Prostate gland (tissue), 2 donors: ENCODE measurements at regions not wholly inside any gene's neighbourhood (a gene's known extent, or its start where the extent isn't known, plus 50 kb on each side); places are given as distances from the start of the nearest gene placed in this dataset.

Experiments
- DNase-seq: peaks from one replicate; pipeline ENCODE4 v3.0.0-alpha.2; 2019; ENCODE audit warnings: low spot score
- H3K27ac ChIP-seq, 2 donors: fragments of 200-600 bp; sonication (generic); 2 replicates each; pipeline ENCODE4 v1.5.1; 2017 to 2019
- H3K27me3 ChIP-seq: fragments of 200-600 bp; sonication (generic); replicated peaks from 2 replicates; pipeline ENCODE4 v1.5.1; 2019; ENCODE audit not compliant: insufficient read depth
- H3K36me3 ChIP-seq, 2 donors: fragments of 200-600 bp; sonication (generic); 1 replicate in 1 of 2; 2 replicates in 1 of 2; pipeline versions ENCODE4 v1.5.1 to v1.8.1; 2017 to 2019
- H3K4me1 ChIP-seq: fragments of 200-600 bp; sonication (generic); replicated peaks from 2 replicates; pipeline ENCODE4 v1.5.1; 2019
- H3K4me3 ChIP-seq, 2 donors: fragments of 200-600 bp; sonication (generic); 2 replicates each; pipeline ENCODE4 v1.5.1; 2017 to 2019
- H3K9me3 ChIP-seq: fragments of 200-600 bp; sonication (generic); 2 replicates; pipeline ENCODE4 v1.5.1; 2017
- CTCF ChIP-seq, 4 experiments: fragments of 200-600 bp in 2 of 4; fragments of 450-650 bp in 2 of 4; sonication (generic) in 2 of 4; IDR thresholded peaks; 1 replicate in 3 of 4; 2 replicates in 1 of 4; pipeline ENCODE4 v1.5.1; 2016 to 2019; ENCODE audit warnings: antibody characterized with exemption in 4 of 4, mild to moderate bottlenecking in 2 of 4, moderate library complexity in 2 of 4
- POLR2A ChIP-seq: fragments of 450-650 bp; IDR thresholded peaks from one replicate; pipeline ENCODE4 v1.6.1; 2016; ENCODE audit warnings: antibody characterized with exemption, mild to moderate bottlenecking
- POLR2AphosphoS5 ChIP-seq: sonication (generic); formaldehyde crosslinking; IDR thresholded peaks from one replicate; pipeline ENCODE4 v1.6.1; 2017; ENCODE audit warnings: antibody characterized with exemption
- WGBS: methylation state at CpG from one replicate; pipeline ENCODE4 v1.1.5; 2018; 5-methylcytosine and 5-hydroxymethylcytosine counted together
- intact Hi-C: fragments of 100-400 bp; cut with DNase I; formaldehyde crosslinking; loops from one replicate; pipeline ENCODE4 v1.14.2; 2022

- no peaks in the 10 kb centered on the region for H3K27me3 ChIP-seq
- DNase-seq: no peak
- no peaks in the 10 kb centered on the region for H3K4me1 ChIP-seq
- 50% methylated on average over 1 of the region's 1 CpG for WGBS
- no peak overlapping the region for H3K27ac ChIP-seq
- H3K9me3 ChIP-seq: no peaks in the 10 kb centered on the region
- TF ChIP-seq CTCF (IDR thresholded peaks at IDR 0.05) (no peak), POLR2AphosphoS5 (no peak), POLR2A (no peak)
- H3K36me3 ChIP-seq: no peaks in the 10 kb centered on the region
- no peak overlapping the region for H3K4me3 ChIP-seq
- intact Hi-C loops: no loop called here
Observed at GRCh38 chr3:103308921-103309320, 874.1 kb downstream of the ZPLD1 start.

- Histone ChIP-seq H3K4me3 (no peak overlapping the region), H3K36me3 (no peaks in the 10 kb centered on the region), H3K4me1 (no peaks in the 10 kb centered on the region), H3K9me3 (no peaks in the 10 kb centered on the region), H3K27ac (no peak overlapping the region), H3K27me3 (no peaks in the 10 kb centered on the region)
- TF ChIP-seq POLR2A (no peak), POLR2AphosphoS5 (no peak), CTCF (IDR thresholded peaks at IDR 0.05) (no peak)
- intact Hi-C loops: no loop called here
- no peak for DNase-seq
- WGBS: 39% methylated on average over 2 of the region's 2 CpGs
Observed at GRCh38 chr3:103319912-103320311, 885.1 kb downstream of the ZPLD1 start.

- no peak for DNase-seq
- 89% methylated on average over 2 of the region's 2 CpGs for WGBS
- H3K9me3 ChIP-seq: no peaks in the 10 kb centered on the region
- TF ChIP-seq POLR2AphosphoS5: no peak
- TF ChIP-seq POLR2A: no peak
- no peak overlapping the region for H3K4me3 ChIP-seq
- H3K36me3 ChIP-seq: no peaks in the 10 kb centered on the region
- intact Hi-C loops: no loop called here
- H3K27me3 ChIP-seq: no peaks in the 10 kb centered on the region
- H3K4me1 ChIP-seq: no peaks in the 10 kb centered on the region
- H3K27ac ChIP-seq: no peak overlapping the region
Observed at GRCh38 chr3:103337179-103337845, 902.5 kb downstream of the ZPLD1 start.

GRCh38 chr3:103341078-103341606 is 906.3 kb downstream of the ZPLD1 start:
- no peaks in the 10 kb centered on the region for H3K9me3 ChIP-seq
- H3K27ac ChIP-seq: no peak overlapping the region
- H3K36me3 ChIP-seq: no peaks in the 10 kb centered on the region
- no peaks in the 10 kb centered on the region for H3K27me3 ChIP-seq
- no peaks in the 10 kb centered on the region for H3K4me1 ChIP-seq
- H3K4me3 ChIP-seq: no peak overlapping the region
- TF ChIP-seq POLR2A (no peak), POLR2AphosphoS5 (no peak), CTCF (IDR thresholded peaks at IDR 0.05) (no peak)
- no peak for DNase-seq
- 87% methylated on average over 4 of the region's 4 CpGs for WGBS
- intact Hi-C loops: no loop called here

GRCh38 chr3:103342205-103342731 is 907.5 kb downstream of the ZPLD1 start:
- no peak for TF ChIP-seq POLR2AphosphoS5
- TF ChIP-seq CTCF (IDR thresholded peaks at IDR 0.05): no peak
- no peak for TF ChIP-seq POLR2A
- Histone ChIP-seq H3K27me3 (no peaks in the 10 kb centered on the region), H3K4me3 (no peak overlapping the region), H3K4me1 (no peaks in the 10 kb centered on the region), H3K27ac (no peak overlapping the region), H3K36me3 (no peaks in the 10 kb centered on the region), H3K9me3 (no peaks in the 10 kb centered on the region)
- WGBS: 62% methylated on average over 4 of the region's 4 CpGs
- DNase-seq: no peak
- intact Hi-C loops: no loop called here
